ENCODE measurements at regions not wholly inside any gene's neighbourhood (a gene's known extent, or its start where the extent isn't known, plus 50 kb on each side); places are given as distances from the start of the nearest gene placed in this dataset.
"Not testable (repeated sequence)": the region's sequence is repeated elsewhere in the genome, so short reads cannot be mapped to it uniquely, and the experiment has no call there.

GRCh38 chr7:130948822-130949221, 214.8 kb upstream of the KLF14 start:
- no peak for DNase-seq

- no peak for DNase-seq
Observed at GRCh38 chr7:130949550-130949949, 215.5 kb upstream of the KLF14 start.

- no peak for DNase-seq
Observed at GRCh38 chr7:130950054-130950453, 216.0 kb upstream of the KLF14 start.

GRCh38 chr7:130950741-130951140, 216.7 kb upstream of the KLF14 start:
- no peak for DNase-seq

GRCh38 chr7:130951303-130951975, 217.4 kb upstream of the KLF14 start:
- no peak for DNase-seq

- no peak for DNase-seq
Observed at GRCh38 chr7:130951976-130952876, 218.2 kb upstream of the KLF14 start.

- DNase-seq, result no peak
Observed at GRCh38 chr7:130953196-130953595, 219.2 kb upstream of the KLF14 start.

GRCh38 chr7:130954918-130955564, 221.0 kb upstream of the KLF14 start:
- no peak for DNase-seq

- DNase-seq, result no peak
Observed at GRCh38 chr7:130955565-130955919, 221.5 kb upstream of the KLF14 start.

GRCh38 chr7:130956417-130957136, 222.6 kb upstream of the KLF14 start:
- DNase-seq, result no peak

- no peak for DNase-seq
Observed at GRCh38 chr7:130957137-130957513, 223.1 kb upstream of the KLF14 start.

GRCh38 chr7:130957722-130958435, 223.9 kb upstream of the KLF14 start:
- DNase-seq, result not testable (repeated sequence)

- DNase-seq, result no peak
Observed at GRCh38 chr7:130958846-130959245, 224.8 kb upstream of the KLF14 start.

GRCh38 chr7:130959743-130960207, 225.8 kb upstream of the KLF14 start:
- DNase-seq, result peak; percentile 51 to 61

- peak; percentile 69 to 73 for DNase-seq
Observed at GRCh38 chr7:130960208-130960988, 226.4 kb upstream of the KLF14 start.

- DNase-seq, result peak; percentile 73 to 77
Observed at GRCh38 chr7:130961128-130961601, 227.2 kb upstream of the KLF14 start.

- no peak for DNase-seq
Observed at GRCh38 chr7:130962109-130962508, 228.1 kb upstream of the KLF14 start.

GRCh38 chr7:130963339-130963738, 229.3 kb upstream of the KLF14 start:
- DNase-seq, result no peak

- DNase-seq, result no peak
Observed at GRCh38 chr7:130965515-130965914, 231.5 kb upstream of the KLF14 start.

- DNase-seq, result no peak
Observed at GRCh38 chr7:130966246-130967009, 232.4 kb upstream of the KLF14 start.

GRCh38 chr7:130970196-130970595, 236.2 kb upstream of the KLF14 start:
- DNase-seq, result peak; percentile 46
